Glomerular visceral epithelial cell (primary cell): ENCODE measurements at regions not wholly inside any gene's neighbourhood (a gene's known extent, or its start where the extent isn't known, plus 50 kb on each side); places are given as distances from the start of the nearest gene placed in this dataset.

Experiments
- DNase-seq: peaks from one replicate; pipeline ENCODE4 v3.0.0-alpha.2; 2016; ENCODE audit errors: extremely low spot score

DNA sequence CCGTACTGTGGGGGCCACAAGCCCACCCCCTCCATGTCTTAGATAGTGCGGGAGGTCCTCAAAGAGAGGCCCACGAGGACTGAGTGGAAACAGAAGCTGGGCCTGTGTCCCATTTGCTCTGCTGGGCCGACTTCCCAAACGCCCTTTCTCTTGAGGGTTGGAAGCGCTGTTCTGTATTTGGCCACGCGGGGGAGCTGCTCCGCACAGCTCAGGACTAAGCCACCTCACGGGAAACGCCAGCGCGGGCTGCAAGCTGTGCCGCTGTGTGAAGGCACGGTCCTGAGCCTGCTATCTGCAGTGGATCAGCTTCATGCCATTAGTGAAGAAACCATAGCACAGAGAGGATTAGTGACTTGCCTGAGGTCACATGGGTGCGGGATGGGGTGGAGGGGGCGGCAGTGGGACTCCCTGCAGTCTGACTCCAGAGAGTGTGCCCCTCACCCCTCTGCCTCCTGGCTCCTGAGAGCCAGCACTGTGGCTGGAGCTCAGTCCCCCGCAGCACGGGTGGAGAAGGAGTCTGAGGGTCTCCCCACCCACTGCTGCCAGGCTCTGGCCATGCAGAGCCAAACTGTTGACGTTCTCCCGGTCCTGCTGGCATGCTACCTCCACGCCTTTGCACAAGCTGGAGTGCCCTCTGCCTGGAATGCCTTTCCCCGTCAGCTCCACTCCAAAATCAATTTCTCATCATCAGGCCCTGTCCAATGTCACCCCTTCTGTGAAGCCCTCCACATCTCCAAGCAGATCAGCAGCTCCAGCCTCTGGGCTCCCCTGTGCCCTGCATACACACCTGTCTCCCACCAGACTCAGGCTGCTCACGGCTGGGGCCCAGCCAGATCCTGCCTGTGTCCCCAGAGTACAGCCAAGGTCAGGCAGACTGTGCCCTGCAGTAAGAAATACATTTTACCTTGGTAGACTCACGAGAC lies 51.5 kb upstream of the LRRC32 start:
- peak; percentile 79 for DNase-seq

DNA sequence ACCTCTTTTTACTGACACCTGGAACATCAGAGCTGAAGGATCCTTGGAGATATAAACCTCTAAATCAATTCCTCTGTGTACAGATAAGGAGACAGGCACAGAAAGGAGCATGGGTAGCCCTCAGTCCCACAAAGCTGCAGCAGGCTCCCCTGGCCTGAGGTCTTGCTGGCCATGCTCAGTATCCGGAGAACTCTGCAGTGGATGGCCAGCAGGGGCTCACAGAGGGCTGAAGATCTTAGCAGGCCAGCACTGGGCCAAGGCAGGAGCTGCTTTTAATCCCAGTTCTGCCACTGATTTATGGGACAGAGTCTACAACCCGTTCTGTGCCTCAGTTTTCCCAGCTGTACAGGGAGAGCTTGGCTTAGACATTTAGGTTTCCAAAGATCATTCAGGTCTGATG lies 52.6 kb upstream of the LRRC32 start:
- DNase-seq: no peak

DNA sequence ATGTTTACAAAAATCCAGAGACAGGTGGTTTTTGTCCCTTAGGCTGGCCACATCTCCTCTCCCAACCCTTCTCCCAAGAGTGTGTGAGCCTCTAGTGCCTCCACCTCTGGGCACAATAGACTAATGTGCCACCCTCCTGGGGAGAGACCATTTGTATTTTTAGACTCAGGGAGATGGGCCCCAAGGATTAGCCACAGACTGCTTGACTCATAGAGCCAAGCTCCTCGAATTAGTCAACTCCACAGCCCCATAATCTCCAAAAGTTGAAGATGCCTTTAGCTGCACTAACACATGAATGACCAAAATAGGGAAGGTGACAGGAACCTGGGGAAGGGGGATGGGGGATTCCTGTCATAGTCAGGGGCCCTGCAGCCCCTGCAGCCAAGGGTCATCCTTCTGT lies 53.0 kb upstream of the LRRC32 start:
- no peak for DNase-seq

DNA sequence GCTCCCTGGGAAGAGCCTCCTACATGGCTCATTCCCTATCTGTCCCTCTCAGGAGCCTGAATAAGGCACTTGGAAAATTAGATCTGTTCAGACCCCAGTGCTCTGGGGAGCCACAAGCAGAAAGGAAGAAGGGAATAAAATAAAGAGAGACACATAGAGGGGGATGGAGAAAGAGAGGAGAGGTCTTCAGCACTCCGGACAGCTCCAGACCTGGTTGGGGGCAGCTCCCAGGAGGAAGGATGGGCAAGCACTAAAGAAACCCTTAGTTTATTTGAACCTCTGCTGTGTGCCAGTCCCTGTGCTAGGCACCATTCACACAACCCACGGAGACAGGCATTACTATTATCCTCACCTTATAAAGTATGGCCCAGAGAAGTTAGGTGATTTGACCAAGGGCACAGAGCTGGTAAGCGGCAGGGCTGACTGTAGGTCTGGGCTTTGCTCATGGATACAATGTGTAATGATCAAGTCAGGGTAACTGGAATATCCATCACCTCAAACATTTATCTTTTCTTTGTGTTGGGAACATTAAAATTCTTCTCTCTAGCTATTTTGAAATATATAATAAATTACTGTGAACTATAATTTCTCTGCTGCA lies 53.7 kb upstream of the LRRC32 start:
- no peak for DNase-seq

GRCh38 chr11:76728227-76728626 lies 54.9 kb upstream of the TSKU start:
- no peak for DNase-seq

- no peak for DNase-seq
Measured at GRCh38 chr11:76728778-76729177, 54.4 kb upstream of the TSKU start.

DNA sequence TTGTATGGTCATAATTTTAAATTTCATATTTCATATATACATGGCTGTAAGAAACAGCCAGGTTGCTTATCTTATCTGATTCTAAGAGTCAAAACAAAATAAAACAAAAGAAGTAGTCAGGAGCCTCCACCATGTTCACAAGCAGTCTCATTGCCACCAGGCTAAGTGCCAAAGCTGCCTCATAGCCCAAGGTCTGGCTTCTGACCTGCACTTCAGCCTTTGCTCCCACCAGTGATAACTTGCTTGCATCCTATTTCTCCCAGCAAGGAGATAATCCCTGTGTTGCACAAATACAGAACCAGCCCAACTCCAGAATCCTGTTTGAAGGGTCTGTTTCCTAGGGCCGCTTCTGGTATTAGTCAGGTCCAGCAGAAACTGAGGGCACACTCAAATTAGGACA lies 53.9 kb upstream of the TSKU start:
- no peak for DNase-seq

DNA sequence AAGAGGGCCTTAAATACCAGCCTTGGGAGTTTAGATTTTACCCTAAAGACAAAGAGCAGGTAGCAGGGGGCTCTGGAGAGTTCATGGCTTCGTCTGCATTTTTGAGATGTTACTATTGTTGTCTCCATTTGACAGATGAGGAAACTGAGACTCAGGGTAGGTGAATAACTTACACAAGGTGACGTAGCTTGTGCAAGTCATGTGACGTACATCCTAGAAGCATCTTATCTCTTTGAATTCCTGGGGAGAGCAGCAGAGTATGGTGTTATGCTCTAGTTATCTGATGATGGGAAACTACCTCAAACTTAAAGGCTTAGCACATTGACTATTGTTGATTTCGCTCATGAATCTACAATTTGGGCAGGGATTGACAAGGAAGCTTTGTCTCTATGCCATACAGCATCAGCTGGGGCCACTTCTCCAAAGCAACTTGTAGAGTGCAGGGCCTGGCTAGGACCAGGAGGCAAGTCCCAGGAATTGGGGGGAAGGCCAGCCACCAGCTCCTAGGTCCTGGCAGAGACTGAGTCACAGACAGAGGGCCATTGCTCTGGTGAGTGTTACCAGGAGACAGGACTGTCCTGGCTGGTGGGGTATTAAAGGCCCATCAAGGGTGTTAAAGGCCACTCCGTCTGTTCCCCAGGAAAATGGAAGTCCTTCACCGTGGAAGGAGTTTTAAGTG lies 52.1 kb upstream of the TSKU start:
- DNase-seq: no peak

- DNase-seq: no peak
Measured at GRCh38 chr11:76732643-76733042, 50.5 kb upstream of the TSKU start.
